GM20000 (cell line): ENCODE measurements at regions not wholly inside any gene's neighbourhood (a gene's known extent, or its start where the extent isn't known, plus 50 kb on each side); places are given as distances from the start of the nearest gene placed in this dataset.
"Not testable (repeated sequence)": the region's sequence is repeated elsewhere in the genome, so short reads cannot be mapped to it uniquely, and the experiment has no call there.

Source experiments
- DNase-seq: peaks from one replicate; pipeline ENCODE4 v3.0.0; 2012; ENCODE audit warnings: low spot score
- TF ChIP-seq, protein P1 (sequence below): IDR thresholded peaks from 2 replicates; pipeline ENCODE4 v1.5.1; 2012; ENCODE audit warnings: mild to moderate bottlenecking, control low read depth; ENCODE audit errors: extremely low read depth, missing control alignments

DNA sequence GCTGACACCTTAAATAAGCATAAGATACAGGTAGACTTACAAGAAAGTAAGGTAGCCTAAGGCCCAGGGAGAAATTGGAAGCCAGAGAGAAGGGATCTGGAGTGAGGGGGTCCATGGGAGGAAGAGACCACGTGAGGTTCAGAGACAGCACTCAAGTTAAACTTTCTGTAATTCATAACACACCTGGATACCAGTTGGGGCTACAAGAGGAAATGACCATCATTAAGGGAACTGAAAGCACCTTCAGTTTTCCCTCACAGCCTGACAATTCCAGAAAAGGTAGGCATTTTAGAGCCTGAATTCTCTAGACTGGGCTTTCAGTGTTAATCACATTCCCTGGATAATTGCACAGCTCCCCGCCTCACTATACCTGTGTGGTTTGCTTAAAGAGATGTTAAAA is 355.5 kb downstream of the FBXW7 start:
- TF ChIP-seq, protein P1, sequence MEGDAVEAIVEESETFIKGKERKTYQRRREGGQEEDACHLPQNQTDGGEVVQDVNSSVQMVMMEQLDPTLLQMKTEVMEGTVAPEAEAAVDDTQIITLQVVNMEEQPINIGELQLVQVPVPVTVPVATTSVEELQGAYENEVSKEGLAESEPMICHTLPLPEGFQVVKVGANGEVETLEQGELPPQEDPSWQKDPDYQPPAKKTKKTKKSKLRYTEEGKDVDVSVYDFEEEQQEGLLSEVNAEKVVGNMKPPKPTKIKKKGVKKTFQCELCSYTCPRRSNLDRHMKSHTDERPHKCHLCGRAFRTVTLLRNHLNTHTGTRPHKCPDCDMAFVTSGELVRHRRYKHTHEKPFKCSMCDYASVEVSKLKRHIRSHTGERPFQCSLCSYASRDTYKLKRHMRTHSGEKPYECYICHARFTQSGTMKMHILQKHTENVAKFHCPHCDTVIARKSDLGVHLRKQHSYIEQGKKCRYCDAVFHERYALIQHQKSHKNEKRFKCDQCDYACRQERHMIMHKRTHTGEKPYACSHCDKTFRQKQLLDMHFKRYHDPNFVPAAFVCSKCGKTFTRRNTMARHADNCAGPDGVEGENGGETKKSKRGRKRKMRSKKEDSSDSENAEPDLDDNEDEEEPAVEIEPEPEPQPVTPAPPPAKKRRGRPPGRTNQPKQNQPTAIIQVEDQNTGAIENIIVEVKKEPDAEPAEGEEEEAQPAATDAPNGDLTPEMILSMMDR, result no peak
- DNase-seq, result no peak

DNA sequence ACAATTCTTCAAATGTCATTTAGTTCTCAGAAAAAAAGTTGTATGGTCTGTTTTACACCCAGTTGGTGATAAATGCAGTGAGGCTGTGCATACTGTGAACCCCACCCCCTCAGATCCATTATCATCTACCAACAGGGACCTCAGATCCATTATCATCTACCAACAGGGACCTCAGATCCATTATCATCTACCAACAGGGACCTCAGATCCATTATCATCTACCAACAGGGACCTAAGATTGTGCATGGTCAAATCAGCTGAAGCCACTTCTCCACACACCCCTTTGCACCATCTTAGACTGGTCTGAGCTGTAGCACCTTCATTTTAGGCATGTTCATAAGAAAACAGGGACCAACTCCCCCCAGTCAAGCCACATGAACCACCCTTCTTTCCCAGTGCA is 358.4 kb downstream of the FBXW7 start:
- DNase-seq, result not testable (repeated sequence)

DNA sequence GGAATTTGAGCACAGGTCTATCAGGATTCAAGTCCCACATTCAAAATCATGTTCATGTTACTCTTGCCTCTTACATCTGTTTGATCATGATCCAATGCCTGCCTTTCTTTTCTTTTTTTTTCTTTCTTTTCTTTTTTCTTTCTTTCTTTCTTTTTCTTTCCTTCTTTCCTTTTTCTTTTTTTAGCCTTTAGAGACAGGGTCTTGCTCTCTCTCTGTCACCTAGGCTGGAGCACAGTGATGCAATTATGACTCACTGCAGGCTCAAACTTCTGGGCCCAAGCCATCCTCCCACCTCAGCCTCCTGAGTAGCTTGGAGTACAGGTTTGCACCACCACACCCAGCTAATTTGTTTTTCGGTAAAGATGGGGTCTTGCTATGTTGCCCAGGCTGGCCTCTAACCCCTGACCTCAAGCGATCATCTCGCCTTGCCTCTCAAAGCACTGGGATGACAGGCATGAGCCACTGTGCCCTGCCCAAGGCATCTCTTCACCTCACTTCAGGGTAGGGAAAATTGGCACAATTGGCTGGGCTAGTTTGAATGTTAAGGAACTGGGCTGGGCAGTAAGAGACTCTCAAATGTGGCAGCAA is 359.2 kb downstream of the FBXW7 start:
- no peak for DNase-seq
- TF ChIP-seq, protein P1, result no peak

DNA sequence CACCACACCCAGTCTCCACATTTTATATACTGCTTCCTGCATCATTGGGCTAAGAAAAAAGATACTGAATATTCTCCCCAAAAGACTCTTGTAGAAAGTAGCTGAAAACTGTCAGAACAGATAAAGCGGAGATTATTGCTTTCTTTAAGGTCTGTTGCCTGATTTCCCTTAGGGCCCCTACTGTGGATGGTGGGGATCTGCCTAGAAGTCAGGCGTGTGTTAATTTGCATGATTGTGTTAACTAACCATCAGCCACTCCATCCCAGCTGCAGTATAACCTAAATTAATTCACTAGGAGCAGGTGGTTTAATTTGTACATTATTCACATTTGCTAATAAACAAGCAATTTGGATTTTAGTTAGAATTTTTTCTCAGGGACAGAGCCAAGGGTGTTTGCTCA is 360.3 kb downstream of the FBXW7 start:
- DNase-seq, result no peak
- TF ChIP-seq, protein P1, result no peak

DNA sequence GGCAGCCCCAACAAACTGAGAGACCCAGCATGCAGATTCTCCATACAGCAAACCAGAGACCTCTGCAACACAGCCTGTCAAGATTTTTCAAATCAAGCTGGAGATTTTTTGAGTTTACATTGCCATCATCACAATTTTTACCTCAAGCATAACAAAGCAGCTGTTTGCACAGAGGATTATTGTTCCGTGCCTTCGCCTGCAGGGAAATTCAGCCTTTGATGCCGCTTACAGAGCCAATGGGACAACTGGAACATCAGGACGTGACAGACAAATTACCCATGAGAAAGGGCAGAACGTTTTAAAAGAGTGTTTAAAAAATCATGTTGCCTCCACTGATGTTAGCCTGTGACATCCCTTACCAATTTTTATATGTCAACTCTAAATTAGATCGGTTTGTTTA is 363.7 kb downstream of the FBXW7 start:
- TF ChIP-seq, protein P1, result no peak

DNA sequence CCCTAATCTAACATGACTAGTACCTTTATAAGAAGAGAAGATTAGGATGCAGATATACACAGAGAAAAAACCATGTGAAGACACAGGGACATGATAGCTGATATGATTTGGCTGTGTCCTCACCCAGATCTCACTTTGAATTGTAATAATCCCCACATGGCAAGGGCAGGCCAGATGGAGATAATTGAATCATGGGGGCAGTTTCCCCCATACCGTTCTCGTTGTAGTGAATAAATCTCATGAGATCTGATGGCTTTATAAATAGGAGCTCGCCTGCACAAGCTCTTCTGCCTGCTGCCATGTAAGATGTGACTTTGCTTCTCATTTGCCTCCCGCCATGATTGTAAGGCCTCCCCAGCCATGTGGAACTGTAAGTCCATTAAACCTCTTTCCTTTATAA is 364.3 kb downstream of the FBXW7 start:
- no peak for DNase-seq

More for the DNA sequence above, 363.7 kb downstream of the FBXW7 start:
- no peak for DNase-seq

DNA sequence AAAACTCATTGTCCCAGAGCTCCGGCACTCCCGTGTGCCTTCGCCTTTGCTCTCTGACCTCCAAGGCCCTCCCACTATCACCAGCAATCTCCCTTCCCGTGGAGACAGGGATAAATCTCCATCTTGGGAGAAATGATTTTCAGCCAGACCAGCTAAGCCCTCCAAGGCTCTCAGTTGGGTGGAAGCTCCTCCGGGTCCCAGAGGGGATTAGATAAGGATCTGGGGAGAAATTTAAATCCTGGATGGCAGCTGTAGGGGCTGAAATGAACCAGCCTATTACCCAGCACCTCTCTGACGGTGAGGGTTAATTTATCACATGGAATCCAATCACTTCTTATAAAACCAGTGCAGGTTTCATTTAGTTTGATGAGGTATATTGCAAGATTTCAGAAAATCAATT is 366.2 kb downstream of the FBXW7 start:
- no peak for DNase-seq
- TF ChIP-seq, protein P1, result no peak

More for the DNA sequence above, 364.3 kb downstream of the FBXW7 start:
- TF ChIP-seq, protein P1, result no peak

DNA sequence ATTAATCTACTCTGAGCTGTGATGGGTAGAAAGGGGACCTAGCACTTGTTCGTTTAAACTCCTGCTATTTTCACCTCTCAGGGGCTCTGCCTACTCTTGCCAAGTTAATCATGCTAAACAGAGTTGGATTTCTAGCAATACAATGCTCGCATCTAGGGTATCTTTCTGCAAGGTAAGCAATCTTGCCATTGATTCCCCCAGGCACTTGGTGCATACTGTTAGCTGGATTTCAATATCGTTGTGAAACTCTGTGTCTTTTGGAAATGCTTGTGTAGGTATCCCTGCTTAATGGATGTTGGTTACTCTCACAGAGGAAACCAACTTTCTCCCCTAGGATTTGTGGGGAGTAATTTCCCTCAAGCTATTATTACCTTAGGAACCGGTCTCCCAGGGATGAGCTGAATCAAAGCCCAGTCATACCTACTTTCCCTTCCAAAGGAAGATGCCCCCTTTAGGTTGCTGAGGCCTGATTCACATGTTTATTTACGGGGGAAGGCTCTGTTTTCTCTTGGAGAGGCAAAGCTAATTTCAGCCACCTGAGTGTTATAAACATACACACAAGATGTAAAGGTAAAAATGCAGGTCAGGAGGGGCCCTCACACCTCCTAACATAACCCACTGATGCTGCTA is 366.8 kb downstream of the FBXW7 start:
- TF ChIP-seq, protein P1, result no peak
- DNase-seq, result no peak
